CD14-positive monocyte (primary cell): ENCODE measurements at regions not wholly inside any gene's neighbourhood (a gene's known extent, or its start where the extent isn't known, plus 50 kb on each side); places are given as distances from the start of the nearest gene placed in this dataset.

Source experiments
- DNase-seq, 3 donors: peaks; one replicate each; pipeline ENCODE4 v3.0.0-alpha.2; 2011 to 2022
- H2AFZ ChIP-seq: 2 replicates; pipeline ENCODE4 v1.6.0; 2012; ENCODE audit warnings: mild to moderate bottlenecking, low read depth, low read length, inconsistent platforms; ENCODE audit not compliant: insufficient read depth, poor library complexity, severe bottlenecking
- H3K27ac ChIP-seq, 2 donors: 1 replicate in 1 of 2; 2 replicates in 1 of 2; pipeline ENCODE4 v1.5.1; 2012 to 2013; ENCODE audit warnings: low read length in 2 of 2, control low read depth in 1 of 2, inconsistent platforms in 1 of 2, low read depth in 1 of 2, mild to moderate bottlenecking in 1 of 2
- H3K27me3 ChIP-seq, 2 donors: one replicate each; pipeline versions ENCODE4 v1.6.0 to v1.6.1; 2011 to 2013; ENCODE audit warnings: low read length in 2 of 2; ENCODE audit not compliant: control insufficient read depth in 2 of 2, insufficient read depth in 2 of 2
- H3K36me3 ChIP-seq, 2 donors: replicated peaks in 1 of 2; 1 replicate in 1 of 2; 2 replicates in 1 of 2; pipeline versions ENCODE4 v1.5.1 to v1.6.1; 2012 to 2013; ENCODE audit warnings: low read length in 2 of 2, control low read depth in 1 of 2, inconsistent platforms in 1 of 2, mild to moderate bottlenecking in 1 of 2; ENCODE audit not compliant: insufficient read depth in 2 of 2, control insufficient read depth in 1 of 2
- H3K4me1 ChIP-seq, 2 donors: 1 replicate in 1 of 2; 2 replicates in 1 of 2; pipeline versions ENCODE4 v1.5.1 to v1.6.1; 2012 to 2013; ENCODE audit warnings: low read length in 2 of 2, control low read depth in 1 of 2, inconsistent platforms in 1 of 2, mild to moderate bottlenecking in 1 of 2, moderate library complexity in 1 of 2; ENCODE audit not compliant: insufficient read depth in 2 of 2, control insufficient read depth in 1 of 2
- H3K4me2 ChIP-seq: replicated peaks from 2 replicates; pipeline ENCODE3; 2012; ENCODE audit warnings: low read length, moderate library complexity, mild to moderate bottlenecking; ENCODE audit not compliant: poor library complexity, severe bottlenecking; ENCODE audit errors: extremely low read depth
- H3K4me3 ChIP-seq, 3 experiments: fragments of 200-600 bp in 1 of 3; sonication (generic) in 1 of 3; replicated peaks in 1 of 3; 1 replicate in 2 of 3; 2 replicates in 1 of 3; pipeline ENCODE4 v1.5.1; 2011 to 2013; ENCODE audit warnings: low read length in 3 of 3, mild to moderate bottlenecking in 3 of 3, control low read depth in 2 of 3, low read depth in 2 of 3, inconsistent platforms in 1 of 3, moderate library complexity in 1 of 3
- H3K79me2 ChIP-seq: 2 replicates; pipeline ENCODE4 v1.6.0; 2012; ENCODE audit warnings: mild to moderate bottlenecking, control low read depth, inconsistent platforms, low read length, moderate library complexity; ENCODE audit not compliant: insufficient read depth
- H3K9ac ChIP-seq: 2 replicates; pipeline ENCODE4 v1.6.0; 2017; ENCODE audit warnings: low read length, mild to moderate bottlenecking; ENCODE audit not compliant: insufficient read depth, poor library complexity, severe bottlenecking
- H3K9me3 ChIP-seq, 2 donors: replicated peaks in 1 of 2; 1 replicate in 1 of 2; 2 replicates in 1 of 2; pipeline versions ENCODE4 v1.5.1 to v1.6.1; 2012 to 2013; ENCODE audit warnings: low read length in 2 of 2, control low read depth in 1 of 2; ENCODE audit not compliant: control insufficient read depth in 1 of 2, insufficient read depth in 1 of 2
- H4K20me1 ChIP-seq: 2 replicates; pipeline ENCODE4 v1.6.0; 2012; ENCODE audit warnings: mild to moderate bottlenecking, low read length, control low read depth, moderate library complexity; ENCODE audit not compliant: insufficient read depth
- H3K27ac Mint-ChIP-seq, 7 donors: one replicate each; pipeline ENCODE4 v1.8.0; 2020; ENCODE audit warnings: mild to moderate bottlenecking in 7 of 7, mixed read lengths in 7 of 7, moderate library complexity in 6 of 7, inconsistent platforms in 2 of 7
- H3K27me3 Mint-ChIP-seq, 3 donors: one replicate each; pipeline ENCODE4 v1.8.0; 2021 to 2022; ENCODE audit warnings: low read depth in 3 of 3, mild to moderate bottlenecking in 3 of 3, mixed read lengths in 3 of 3, moderate library complexity in 3 of 3, inconsistent platforms in 1 of 3
- H3K36me3 Mint-ChIP-seq, 2 donors: one replicate each; pipeline ENCODE4 v1.8.0; 2020; ENCODE audit warnings: mixed read lengths in 2 of 2, inconsistent platforms in 1 of 2, mild to moderate bottlenecking in 1 of 2
- H3K4me1 Mint-ChIP-seq: one replicate; pipeline ENCODE4 v1.8.0; 2020; ENCODE audit warnings: mild to moderate bottlenecking, mixed read lengths
- H3K4me3 Mint-ChIP-seq, 2 donors: one replicate each; pipeline ENCODE4 v1.8.0; 2020; ENCODE audit warnings: mild to moderate bottlenecking in 2 of 2, mixed read lengths in 2 of 2, moderate library complexity in 1 of 2
- H3K9me3 Mint-ChIP-seq, 7 donors: one replicate each; pipeline ENCODE4 v1.8.0; 2020 to 2022; ENCODE audit warnings: mixed read lengths in 7 of 7, mild to moderate bottlenecking in 6 of 7, moderate library complexity in 6 of 7, inconsistent platforms in 2 of 7
- CTCF ChIP-seq: fragments of 200-600 bp; IDR thresholded peaks from one replicate; pipeline ENCODE4 v1.8.0; 2022; ENCODE audit warnings: antibody characterized with exemption, mild to moderate bottlenecking
- WGBS: methylation state at CpG from one replicate; pipeline ENCODE4 v1.1.5; 2013; ENCODE audit warnings: missing lambda C conversion rate; ENCODE audit not compliant: insufficient coverage; 5-methylcytosine and 5-hydroxymethylcytosine counted together
- intact Hi-C, 2 donors: fragments of 100-400 bp; cut with micrococcal nuclease; formaldehyde crosslinking; loops; one replicate each; pipeline versions ENCODE4 v1.15.0 to v1.15.1; 2023

- no peaks in the 10 kb centered on the region for H3K36me3 Mint-ChIP-seq
- H3K4me2 ChIP-seq = no peak overlapping the region
- H2AFZ ChIP-seq = no peak overlapping the region
- no peaks in the 10 kb centered on the region for H3K79me2 ChIP-seq
- H3K4me1 Mint-ChIP-seq = no peaks in the 10 kb centered on the region
- no peaks in the 10 kb centered on the region for H3K4me1 ChIP-seq
- H3K27ac Mint-ChIP-seq = no peak overlapping the region
- no peaks in the 10 kb centered on the region for H4K20me1 ChIP-seq
- intact Hi-C loops = no loop called here
- H3K9ac ChIP-seq = no peak overlapping the region
- no peak overlapping the region for H3K27ac ChIP-seq
- peaks cover 12 to 25% (median 17%) of the 10 kb centered on the region in 3 donors for H3K27me3 Mint-ChIP-seq
- no peak overlapping the region for H3K4me3 Mint-ChIP-seq
- DNase-seq = no peak
- H3K36me3 ChIP-seq = no peaks in the 10 kb centered on the region
- H3K9me3 ChIP-seq = peaks cover 4% of the 10 kb centered on the region in 2 donors
- WGBS = 97% methylated on average over 6 of the region's 10 CpGs
- peaks cover 0 to 6% of the 10 kb centered on the region in 2 donors for H3K27me3 ChIP-seq
- peaks cover 2 to 20% (median 7%) of the 10 kb centered on the region in 7 donors for H3K9me3 Mint-ChIP-seq
- H3K4me3 ChIP-seq = no peak overlapping the region
- no peak for TF ChIP-seq CTCF
Observed at GRCh38 chr2:120659275-120659977, 76.2 kb upstream of the GLI2 start.

- intact Hi-C loops = no loop called here
Observed at GRCh38 chr2:120660056-120660694, 75.5 kb upstream of the GLI2 start.

More at GRCh38 chr2:120660056-120660694, 75.5 kb upstream of the GLI2 start:
- no peak overlapping the region for H2AFZ ChIP-seq
- DNase-seq = no peak
- no peaks in the 10 kb centered on the region for H3K4me1 ChIP-seq
- 89% methylated on average over 3 of the region's 8 CpGs for WGBS
- H3K27ac Mint-ChIP-seq = no peak overlapping the region
- H3K9me3 Mint-ChIP-seq = peaks cover 3 to 22% (median 8%) of the 10 kb centered on the region in 7 donors
- no peaks in the 10 kb centered on the region for H3K79me2 ChIP-seq
- peaks cover 9 to 18% (median 15%) of the 10 kb centered on the region in 3 donors for H3K27me3 Mint-ChIP-seq
- no peak overlapping the region for H3K4me3 ChIP-seq
- no peaks in the 10 kb centered on the region for H3K36me3 ChIP-seq
- no peak overlapping the region for H3K4me3 Mint-ChIP-seq
- H3K4me1 Mint-ChIP-seq = no peaks in the 10 kb centered on the region
- no peaks in the 10 kb centered on the region for H3K36me3 Mint-ChIP-seq
- peaks cover 0 to 6% of the 10 kb centered on the region in 2 donors for H3K27me3 ChIP-seq
- peaks cover 1 to 4% of the 10 kb centered on the region in 2 donors for H3K9me3 ChIP-seq
- no peak overlapping the region for H3K9ac ChIP-seq
- no peak for TF ChIP-seq CTCF
- no peaks in the 10 kb centered on the region for H4K20me1 ChIP-seq
- H3K4me2 ChIP-seq = no peak overlapping the region
- H3K27ac ChIP-seq = no peak overlapping the region
